ENCODE measurements at regions not wholly inside any gene's neighbourhood (a gene's known extent, or its start where the extent isn't known, plus 50 kb on each side); places are given as distances from the start of the nearest gene placed in this dataset.

DNA sequence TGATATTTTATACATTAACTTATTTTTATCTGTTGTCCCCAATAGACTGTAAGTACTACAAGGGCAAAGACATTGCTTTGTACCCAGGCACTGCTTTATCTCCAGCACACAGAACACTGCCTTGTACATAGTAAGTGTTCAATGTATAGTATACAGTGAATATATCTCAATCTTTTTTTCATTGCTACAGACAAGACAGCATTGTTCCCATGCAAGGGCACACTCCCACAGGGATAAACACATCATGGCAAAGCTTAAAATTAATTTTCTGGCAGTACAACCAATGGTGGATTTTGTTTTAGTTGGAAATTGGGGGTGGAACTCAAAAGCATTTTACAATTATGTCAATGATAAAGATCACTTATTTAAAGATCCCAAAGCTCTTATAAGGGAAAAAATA, 112.3 kb upstream of the EEA1 start:
- peaks cover 8% of the 10 kb centered on the region; the same call in 1 of the 2 replicates for H3K9me2 ChIP-seq (ENCODE audit: insufficient read depth)
- Mint-ChIP-seq H3K9me3 (no peaks in the 10 kb centered on the region), H3K27me3 (ENCODE audit: insufficient read depth, low read depth, poor library complexity) (no peaks in the 10 kb centered on the region), H3K4me3 (no peak overlapping the region), H3K36me3 (ENCODE audit: low read depth) (peaks cover 3% of the 10 kb centered on the region; the same call in 1 of the 3 replicates), H3K27ac (no peak overlapping the region), H3K4me1 (no peaks in the 10 kb centered on the region; the same call in 1 of the 3 replicates)
- H4K20me1 ChIP-seq (replicated peaks; ENCODE audit: insufficient read depth): no peaks in the 10 kb centered on the region
- H3K4me3 ChIP-seq: no peak overlapping the region
- ATAC-seq (no peak), DNase-seq (ENCODE audit: low spot score) (no peak)
- H3K27me3 ChIP-seq (ENCODE audit: insufficient read depth): no peaks in the 10 kb centered on the region
- H3K27ac ChIP-seq (ENCODE audit: low read depth): no peak overlapping the region
- no peak overlapping the region for H3K4me2 ChIP-seq
- no peaks in the 10 kb centered on the region; the same call in 1 of the 2 replicates for H3K4me1 ChIP-seq (ENCODE audit: insufficient read depth)
- H3K36me3 ChIP-seq (ENCODE audit: insufficient read depth): no peaks in the 10 kb centered on the region
- no peaks in the 10 kb centered on the region for H3K79me2 ChIP-seq (replicated peaks; ENCODE audit: insufficient read depth)
- TF ChIP-seq JUNB (IDR thresholded peaks at IDR 0.05; ENCODE audit: unreplicated experiment): no peak
- no peak for TF ChIP-seq CREB1 (CRISPR knock-in tag; IDR thresholded peaks at IDR 0.05; ENCODE audit: low read depth)
- TF ChIP-seq EZH2phosphoT487 (IDR thresholded peaks at IDR 0.05; ENCODE audit: unreplicated experiment): no peak
- TF ChIP-seq, protein P1, sequence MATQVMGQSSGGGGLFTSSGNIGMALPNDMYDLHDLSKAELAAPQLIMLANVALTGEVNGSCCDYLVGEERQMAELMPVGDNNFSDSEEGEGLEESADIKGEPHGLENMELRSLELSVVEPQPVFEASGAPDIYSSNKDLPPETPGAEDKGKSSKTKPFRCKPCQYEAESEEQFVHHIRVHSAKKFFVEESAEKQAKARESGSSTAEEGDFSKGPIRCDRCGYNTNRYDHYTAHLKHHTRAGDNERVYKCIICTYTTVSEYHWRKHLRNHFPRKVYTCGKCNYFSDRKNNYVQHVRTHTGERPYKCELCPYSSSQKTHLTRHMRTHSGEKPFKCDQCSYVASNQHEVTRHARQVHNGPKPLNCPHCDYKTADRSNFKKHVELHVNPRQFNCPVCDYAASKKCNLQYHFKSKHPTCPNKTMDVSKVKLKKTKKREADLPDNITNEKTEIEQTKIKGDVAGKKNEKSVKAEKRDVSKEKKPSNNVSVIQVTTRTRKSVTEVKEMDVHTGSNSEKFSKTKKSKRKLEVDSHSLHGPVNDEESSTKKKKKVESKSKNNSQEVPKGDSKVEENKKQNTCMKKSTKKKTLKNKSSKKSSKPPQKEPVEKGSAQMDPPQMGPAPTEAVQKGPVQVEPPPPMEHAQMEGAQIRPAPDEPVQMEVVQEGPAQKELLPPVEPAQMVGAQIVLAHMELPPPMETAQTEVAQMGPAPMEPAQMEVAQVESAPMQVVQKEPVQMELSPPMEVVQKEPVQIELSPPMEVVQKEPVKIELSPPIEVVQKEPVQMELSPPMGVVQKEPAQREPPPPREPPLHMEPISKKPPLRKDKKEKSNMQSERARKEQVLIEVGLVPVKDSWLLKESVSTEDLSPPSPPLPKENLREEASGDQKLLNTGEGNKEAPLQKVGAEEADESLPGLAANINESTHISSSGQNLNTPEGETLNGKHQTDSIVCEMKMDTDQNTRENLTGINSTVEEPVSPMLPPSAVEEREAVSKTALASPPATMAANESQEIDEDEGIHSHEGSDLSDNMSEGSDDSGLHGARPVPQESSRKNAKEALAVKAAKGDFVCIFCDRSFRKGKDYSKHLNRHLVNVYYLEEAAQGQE (IDR thresholded peaks at IDR 0.05; ENCODE audit: unreplicated experiment): no peak
- no peak for TF ChIP-seq POLR2AphosphoS5 (IDR thresholded peaks at IDR 0.05; ENCODE audit: low read depth)
- TF ChIP-seq, protein P2, sequence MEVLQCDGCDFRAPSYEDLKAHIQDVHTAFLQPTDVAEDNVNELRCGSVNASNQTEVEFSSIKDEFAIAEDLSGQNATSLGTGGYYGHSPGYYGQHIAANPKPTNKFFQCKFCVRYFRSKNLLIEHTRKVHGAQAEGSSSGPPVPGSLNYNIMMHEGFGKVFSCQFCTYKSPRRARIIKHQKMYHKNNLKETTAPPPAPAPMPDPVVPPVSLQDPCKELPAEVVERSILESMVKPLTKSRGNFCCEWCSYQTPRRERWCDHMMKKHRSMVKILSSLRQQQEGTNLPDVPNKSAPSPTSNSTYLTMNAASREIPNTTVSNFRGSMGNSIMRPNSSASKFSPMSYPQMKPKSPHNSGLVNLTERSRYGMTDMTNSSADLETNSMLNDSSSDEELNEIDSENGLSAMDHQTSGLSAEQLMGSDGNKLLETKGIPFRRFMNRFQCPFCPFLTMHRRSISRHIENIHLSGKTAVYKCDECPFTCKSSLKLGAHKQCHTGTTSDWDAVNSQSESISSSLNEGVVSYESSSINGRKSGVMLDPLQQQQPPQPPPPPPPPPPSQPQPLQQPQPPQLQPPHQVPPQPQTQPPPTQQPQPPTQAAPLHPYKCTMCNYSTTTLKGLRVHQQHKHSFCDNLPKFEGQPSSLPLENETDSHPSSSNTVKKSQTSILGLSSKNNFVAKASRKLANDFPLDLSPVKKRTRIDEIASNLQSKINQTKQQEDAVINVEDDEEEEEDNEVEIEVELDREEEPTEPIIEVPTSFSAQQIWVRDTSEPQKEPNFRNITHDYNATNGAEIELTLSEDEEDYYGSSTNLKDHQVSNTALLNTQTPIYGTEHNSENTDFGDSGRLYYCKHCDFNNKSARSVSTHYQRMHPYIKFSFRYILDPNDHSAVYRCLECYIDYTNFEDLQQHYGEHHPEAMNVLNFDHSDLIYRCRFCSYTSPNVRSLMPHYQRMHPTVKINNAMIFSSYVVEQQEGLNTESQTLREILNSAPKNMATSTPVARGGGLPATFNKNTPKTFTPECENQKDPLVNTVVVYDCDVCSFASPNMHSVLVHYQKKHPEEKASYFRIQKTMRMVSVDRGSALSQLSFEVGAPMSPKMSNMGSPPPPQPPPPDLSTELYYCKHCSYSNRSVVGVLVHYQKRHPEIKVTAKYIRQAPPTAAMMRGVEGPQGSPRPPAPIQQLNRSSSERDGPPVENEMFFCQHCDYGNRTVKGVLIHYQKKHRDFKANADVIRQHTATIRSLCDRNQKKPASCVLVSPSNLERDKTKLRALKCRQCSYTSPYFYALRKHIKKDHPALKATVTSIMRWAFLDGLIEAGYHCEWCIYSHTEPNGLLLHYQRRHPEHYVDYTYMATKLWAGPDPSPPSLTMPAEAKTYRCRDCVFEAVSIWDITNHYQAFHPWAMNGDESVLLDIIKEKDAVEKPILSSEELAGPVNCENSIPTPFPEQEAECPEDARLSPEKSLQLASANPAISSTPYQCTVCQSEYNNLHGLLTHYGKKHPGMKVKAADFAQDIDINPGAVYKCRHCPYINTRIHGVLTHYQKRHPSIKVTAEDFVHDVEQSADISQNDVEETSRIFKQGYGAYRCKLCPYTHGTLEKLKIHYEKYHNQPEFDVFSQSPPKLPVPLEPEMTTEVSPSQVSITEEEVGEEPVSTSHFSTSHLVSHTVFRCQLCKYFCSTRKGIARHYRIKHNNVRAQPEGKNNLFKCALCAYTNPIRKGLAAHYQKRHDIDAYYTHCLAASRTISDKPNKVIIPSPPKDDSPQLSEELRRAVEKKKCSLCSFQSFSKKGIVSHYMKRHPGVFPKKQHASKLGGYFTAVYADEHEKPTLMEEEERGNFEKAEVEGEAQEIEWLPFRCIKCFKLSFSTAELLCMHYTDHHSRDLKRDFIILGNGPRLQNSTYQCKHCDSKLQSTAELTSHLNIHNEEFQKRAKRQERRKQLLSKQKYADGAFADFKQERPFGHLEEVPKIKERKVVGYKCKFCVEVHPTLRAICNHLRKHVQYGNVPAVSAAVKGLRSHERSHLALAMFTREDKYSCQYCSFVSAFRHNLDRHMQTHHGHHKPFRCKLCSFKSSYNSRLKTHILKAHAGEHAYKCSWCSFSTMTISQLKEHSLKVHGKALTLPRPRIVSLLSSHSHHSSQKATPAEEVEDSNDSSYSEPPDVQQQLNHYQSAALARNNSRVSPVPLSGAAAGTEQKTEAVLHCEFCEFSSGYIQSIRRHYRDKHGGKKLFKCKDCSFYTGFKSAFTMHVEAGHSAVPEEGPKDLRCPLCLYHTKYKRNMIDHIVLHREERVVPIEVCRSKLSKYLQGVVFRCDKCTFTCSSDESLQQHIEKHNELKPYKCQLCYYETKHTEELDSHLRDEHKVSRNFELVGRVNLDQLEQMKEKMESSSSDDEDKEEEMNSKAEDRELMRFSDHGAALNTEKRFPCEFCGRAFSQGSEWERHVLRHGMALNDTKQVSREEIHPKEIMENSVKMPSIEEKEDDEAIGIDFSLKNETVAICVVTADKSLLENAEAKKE (CRISPR knock-in tag; IDR thresholded peaks at IDR 0.05): no peak
- no peak for TF ChIP-seq ZNF331 (CRISPR knock-in tag; IDR thresholded peaks at IDR 0.05; ENCODE audit: low read depth)
- TF ChIP-seq NANOG (IDR thresholded peaks at IDR 0.05; ENCODE audit: borderline replicate concordance): no peak
- TF ChIP-seq, protein P3, sequence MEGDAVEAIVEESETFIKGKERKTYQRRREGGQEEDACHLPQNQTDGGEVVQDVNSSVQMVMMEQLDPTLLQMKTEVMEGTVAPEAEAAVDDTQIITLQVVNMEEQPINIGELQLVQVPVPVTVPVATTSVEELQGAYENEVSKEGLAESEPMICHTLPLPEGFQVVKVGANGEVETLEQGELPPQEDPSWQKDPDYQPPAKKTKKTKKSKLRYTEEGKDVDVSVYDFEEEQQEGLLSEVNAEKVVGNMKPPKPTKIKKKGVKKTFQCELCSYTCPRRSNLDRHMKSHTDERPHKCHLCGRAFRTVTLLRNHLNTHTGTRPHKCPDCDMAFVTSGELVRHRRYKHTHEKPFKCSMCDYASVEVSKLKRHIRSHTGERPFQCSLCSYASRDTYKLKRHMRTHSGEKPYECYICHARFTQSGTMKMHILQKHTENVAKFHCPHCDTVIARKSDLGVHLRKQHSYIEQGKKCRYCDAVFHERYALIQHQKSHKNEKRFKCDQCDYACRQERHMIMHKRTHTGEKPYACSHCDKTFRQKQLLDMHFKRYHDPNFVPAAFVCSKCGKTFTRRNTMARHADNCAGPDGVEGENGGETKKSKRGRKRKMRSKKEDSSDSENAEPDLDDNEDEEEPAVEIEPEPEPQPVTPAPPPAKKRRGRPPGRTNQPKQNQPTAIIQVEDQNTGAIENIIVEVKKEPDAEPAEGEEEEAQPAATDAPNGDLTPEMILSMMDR (conservative IDR thresholded peaks at IDR 0.05; ENCODE audit: low read depth in 2 of 2): no peak
- TF ChIP-seq EZH2 (IDR thresholded peaks at IDR 0.05; ENCODE audit: low read depth, unreplicated experiment): no peak
- TF ChIP-seq STAT1 (IDR thresholded peaks at IDR 0.05; ENCODE audit: unreplicated experiment): no peak
- TF ChIP-seq ZNF114 (CRISPR knock-in tag; IDR thresholded peaks at IDR 0.05): no peak
- TF ChIP-seq, protein P4, sequence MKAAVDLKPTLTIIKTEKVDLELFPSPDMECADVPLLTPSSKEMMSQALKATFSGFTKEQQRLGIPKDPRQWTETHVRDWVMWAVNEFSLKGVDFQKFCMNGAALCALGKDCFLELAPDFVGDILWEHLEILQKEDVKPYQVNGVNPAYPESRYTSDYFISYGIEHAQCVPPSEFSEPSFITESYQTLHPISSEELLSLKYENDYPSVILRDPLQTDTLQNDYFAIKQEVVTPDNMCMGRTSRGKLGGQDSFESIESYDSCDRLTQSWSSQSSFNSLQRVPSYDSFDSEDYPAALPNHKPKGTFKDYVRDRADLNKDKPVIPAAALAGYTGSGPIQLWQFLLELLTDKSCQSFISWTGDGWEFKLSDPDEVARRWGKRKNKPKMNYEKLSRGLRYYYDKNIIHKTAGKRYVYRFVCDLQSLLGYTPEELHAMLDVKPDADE (IDR thresholded peaks at IDR 0.05): no peak
- no peaks in the 10 kb centered on the region for H3F3A ChIP-seq (replicated peaks; ENCODE audit: low read depth)
- H2AFZ ChIP-seq: no peak overlapping the region
